ENCODE measurements at regions not wholly inside any gene's neighbourhood (a gene's known extent, or its start where the extent isn't known, plus 50 kb on each side); places are given as distances from the start of the nearest gene placed in this dataset.
"Not testable (repeated sequence)": the region's sequence is repeated elsewhere in the genome, so short reads cannot be mapped to it uniquely, and the experiment has no call there.

DNA sequence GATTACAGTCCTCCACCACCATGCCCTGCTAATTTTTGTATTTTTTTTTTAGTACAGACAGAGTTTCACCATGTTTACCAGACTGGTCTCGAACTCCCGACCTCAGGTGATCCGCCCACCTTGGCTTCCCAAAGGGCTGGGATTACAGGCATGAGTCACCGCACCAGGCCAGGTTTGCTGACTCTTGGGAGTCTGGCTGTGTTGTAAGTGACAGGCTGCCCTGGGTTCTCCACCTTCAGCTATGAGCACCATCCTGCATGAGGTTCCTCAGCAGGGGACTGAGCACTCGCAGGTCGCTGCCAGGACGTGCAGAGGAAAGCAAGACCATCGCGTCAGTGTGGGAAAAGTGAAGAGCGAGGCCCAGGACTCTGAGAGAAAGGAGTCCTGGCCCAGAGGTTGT lies 112.6 kb upstream of the NDUFV2 start:
- intact Hi-C loops (cut with DNase I) = loop anchor here (2.0 to 10.0 kb wide), 4 partner anchors 65 to 335 kb away; partner anchors contain the start of gene MTCL1

DNA sequence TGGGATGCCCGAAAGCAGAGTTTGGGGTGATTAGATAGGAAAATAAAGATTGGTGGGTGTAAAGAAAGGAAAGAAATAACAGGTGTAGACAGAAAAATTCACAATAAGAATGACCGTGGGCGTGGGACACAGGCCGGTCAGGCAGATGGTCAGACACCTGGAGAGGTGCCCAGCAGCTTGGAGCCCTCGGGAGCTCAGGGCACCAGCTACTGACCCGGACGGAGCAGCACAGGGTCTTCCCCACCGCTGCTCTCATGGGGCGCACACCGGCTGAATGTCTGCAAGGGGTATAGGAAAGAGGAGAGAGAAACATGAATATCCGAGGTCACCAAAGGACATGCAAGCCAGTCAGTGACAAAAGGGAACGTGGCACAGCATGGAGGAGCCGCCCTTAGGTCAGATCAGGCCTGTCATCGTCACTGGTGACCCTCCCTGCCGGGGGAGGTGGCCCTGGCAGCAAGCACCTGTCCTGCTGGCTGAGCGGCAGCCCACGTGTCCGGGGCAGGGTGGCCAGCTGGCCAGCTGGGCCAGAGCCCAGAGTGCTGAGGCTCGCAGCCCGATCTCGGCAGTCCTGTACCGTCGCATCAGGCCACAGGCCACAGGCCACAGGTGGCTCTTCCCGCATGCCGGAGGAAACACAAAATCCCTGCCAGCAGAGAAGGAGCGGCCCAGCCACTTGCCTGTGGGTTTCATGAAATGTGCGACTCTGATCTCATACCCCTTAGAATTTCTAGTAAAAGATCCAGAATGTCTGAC lies 112.0 kb upstream of the NDUFV2 start:
- DNase-seq (ENCODE audit: low spot score in 2 of 2) = no peak
- Histone ChIP-seq H3K27ac (no peak overlapping the region), H3K36me3 (no peaks in the 10 kb centered on the region), H3K9me3 (no peaks in the 10 kb centered on the region), H3K4me1 (peaks cover 0 to 3% of the 10 kb centered on the region in 2 donors), H3K27me3 (no peaks in the 10 kb centered on the region), H3K4me3 (no peak overlapping the region)
- intact Hi-C loops (cut with DNase I) = no loop called here
- TF ChIP-seq, protein P1, sequence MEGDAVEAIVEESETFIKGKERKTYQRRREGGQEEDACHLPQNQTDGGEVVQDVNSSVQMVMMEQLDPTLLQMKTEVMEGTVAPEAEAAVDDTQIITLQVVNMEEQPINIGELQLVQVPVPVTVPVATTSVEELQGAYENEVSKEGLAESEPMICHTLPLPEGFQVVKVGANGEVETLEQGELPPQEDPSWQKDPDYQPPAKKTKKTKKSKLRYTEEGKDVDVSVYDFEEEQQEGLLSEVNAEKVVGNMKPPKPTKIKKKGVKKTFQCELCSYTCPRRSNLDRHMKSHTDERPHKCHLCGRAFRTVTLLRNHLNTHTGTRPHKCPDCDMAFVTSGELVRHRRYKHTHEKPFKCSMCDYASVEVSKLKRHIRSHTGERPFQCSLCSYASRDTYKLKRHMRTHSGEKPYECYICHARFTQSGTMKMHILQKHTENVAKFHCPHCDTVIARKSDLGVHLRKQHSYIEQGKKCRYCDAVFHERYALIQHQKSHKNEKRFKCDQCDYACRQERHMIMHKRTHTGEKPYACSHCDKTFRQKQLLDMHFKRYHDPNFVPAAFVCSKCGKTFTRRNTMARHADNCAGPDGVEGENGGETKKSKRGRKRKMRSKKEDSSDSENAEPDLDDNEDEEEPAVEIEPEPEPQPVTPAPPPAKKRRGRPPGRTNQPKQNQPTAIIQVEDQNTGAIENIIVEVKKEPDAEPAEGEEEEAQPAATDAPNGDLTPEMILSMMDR (IDR thresholded peaks at IDR 0.05) = no peak

More for the DNA sequence above, 112.6 kb upstream of the NDUFV2 start:
- no peak overlapping the region for H3K27ac ChIP-seq
- TF ChIP-seq, protein P1 (IDR thresholded peaks at IDR 0.05) = no peak
- no peaks in the 10 kb centered on the region for H3K27me3 ChIP-seq
- peaks cover 0 to 3% of the 10 kb centered on the region in 2 donors for H3K4me1 ChIP-seq
- no peaks in the 10 kb centered on the region for H3K36me3 ChIP-seq
- no peak for DNase-seq (ENCODE audit: low spot score in 2 of 2)
- H3K4me3 ChIP-seq = no peak overlapping the region
- H3K9me3 ChIP-seq = no peaks in the 10 kb centered on the region

DNA sequence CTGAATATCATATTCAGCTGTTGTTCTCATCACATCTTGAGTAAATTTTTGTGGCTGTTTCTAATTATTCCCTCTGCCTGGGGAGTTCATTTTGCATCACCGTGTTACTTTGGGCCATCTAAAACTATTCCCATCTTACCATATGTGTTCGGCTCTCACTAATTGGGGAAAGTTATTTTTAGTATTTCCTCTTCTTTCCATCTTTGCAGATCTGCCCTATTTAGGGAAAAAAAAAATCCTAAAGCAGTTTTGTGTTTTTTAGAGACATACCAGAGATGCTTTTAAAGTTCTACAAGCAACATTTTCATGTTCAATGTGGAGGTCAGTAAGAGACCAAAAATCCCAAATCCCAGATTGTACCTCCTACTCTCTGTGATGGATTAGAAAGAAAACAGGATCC lies 111.3 kb upstream of the NDUFV2 start:
- DNase-seq (ENCODE audit: low spot score in 2 of 2) = no peak
- Histone ChIP-seq H3K27ac (no peak overlapping the region), H3K4me3 (no peak overlapping the region), H3K4me1 (peaks cover 0 to 3% of the 10 kb centered on the region in 2 donors), H3K27me3 (no peaks in the 10 kb centered on the region), H3K9me3 (no peaks in the 10 kb centered on the region), H3K36me3 (no peaks in the 10 kb centered on the region)
- intact Hi-C loops (cut with DNase I) = no loop called here
- TF ChIP-seq, protein P1 (IDR thresholded peaks at IDR 0.05) = no peak

DNA sequence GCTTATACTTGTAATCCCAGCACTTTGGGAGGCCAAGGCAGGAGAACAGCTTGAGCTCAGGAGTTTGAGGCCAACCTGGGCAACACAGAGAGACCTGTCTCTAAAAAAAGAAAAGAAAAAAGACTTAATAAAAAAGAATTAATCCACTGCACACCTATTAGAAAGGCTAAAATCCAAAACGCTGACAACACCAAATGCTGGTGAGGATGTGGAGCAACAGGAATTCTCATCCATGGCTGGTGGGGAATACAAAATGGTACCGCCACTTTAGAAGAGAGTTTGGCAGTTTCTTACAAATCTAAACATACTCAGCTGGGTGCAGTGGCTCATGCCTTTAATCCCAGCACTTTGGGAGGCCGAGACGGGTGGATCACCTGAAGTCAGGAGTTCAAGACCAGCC lies 110.0 kb upstream of the NDUFV2 start:
- H3K27ac ChIP-seq; H3K36me3 ChIP-seq; H3K27me3 ChIP-seq; H3K4me3 ChIP-seq; H3K9me3 ChIP-seq; intact Hi-C loops (cut with DNase I); DNase-seq (ENCODE audit: low spot score in 2 of 2); H3K4me1 ChIP-seq: not testable (repeated sequence)

DNA sequence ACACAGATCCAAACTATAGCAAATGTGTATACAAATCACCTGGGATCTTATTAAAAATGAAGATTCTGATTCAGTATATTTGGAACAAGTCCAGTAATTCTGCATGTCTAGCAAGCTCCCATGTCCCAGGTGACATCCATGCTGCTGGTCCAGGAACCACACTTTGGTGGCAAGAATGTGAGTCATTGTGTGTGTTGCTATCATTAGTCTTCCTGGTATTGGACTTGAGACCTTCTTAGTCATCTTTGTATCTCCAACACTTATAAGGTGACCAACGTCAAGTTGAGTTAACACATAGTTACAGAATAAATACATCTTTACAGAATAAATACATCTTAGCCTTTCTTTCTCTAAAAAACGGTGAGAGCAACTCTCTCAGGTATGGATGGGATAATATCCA lies 107.9 kb upstream of the NDUFV2 start:
- DNase-seq (ENCODE audit: low spot score in 2 of 2) = no peak
- TF ChIP-seq, protein P1 (IDR thresholded peaks at IDR 0.05) = no peak
- Histone ChIP-seq H3K9me3 (no peaks in the 10 kb centered on the region), H3K36me3 (no peaks in the 10 kb centered on the region), H3K4me1 (no peaks in the 10 kb centered on the region), H3K27ac (no peak overlapping the region), H3K4me3 (no peak overlapping the region), H3K27me3 (no peaks in the 10 kb centered on the region)
- intact Hi-C loops (cut with DNase I) = no loop called here

DNA sequence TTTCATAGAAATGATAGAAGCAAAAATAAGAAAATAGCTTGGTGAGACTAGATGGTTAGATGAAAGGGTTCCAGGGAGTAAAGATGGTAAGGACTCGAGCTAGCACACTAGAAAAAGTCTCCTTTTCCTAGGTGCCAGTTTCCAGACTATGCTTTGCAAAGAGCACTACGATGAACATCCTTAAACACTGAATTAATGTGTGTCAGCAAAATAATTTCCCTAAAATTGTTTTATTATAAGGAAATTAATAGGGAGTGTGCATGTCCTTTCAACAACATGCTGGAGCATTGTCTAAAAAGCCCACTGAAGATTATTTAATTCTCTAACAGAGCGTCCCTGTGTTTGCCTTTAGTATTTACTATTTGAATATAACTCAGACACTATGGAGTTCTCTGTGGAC lies 107.4 kb upstream of the NDUFV2 start:
- no peaks in the 10 kb centered on the region for H3K27me3 ChIP-seq
- intact Hi-C loops (cut with DNase I) = no loop called here
- TF ChIP-seq, protein P1 (IDR thresholded peaks at IDR 0.05) = no peak
- no peak overlapping the region for H3K27ac ChIP-seq
- H3K9me3 ChIP-seq = no peaks in the 10 kb centered on the region
- peaks cover 0 to 3% of the 10 kb centered on the region in 2 donors for H3K4me1 ChIP-seq
- H3K4me3 ChIP-seq = no peak overlapping the region
- no peaks in the 10 kb centered on the region for H3K36me3 ChIP-seq
- no peak for DNase-seq (ENCODE audit: low spot score in 2 of 2)

Data from ascending aorta (tissue), 2 donors.